ENCODE measurements at regions not wholly inside any gene's neighbourhood (a gene's known extent, or its start where the extent isn't known, plus 50 kb on each side); places are given as distances from the start of the nearest gene placed in this dataset.

GRCh38 chr1:36606641-36607262, 124.0 kb upstream of the CSF3R start:
- H3K36me3 ChIP-seq (replicated peaks; ENCODE audit: low read depth, low read length) = no peaks in the 10 kb centered on the region
- H2AFZ ChIP-seq (ENCODE audit: low read depth, low read length) = no peak overlapping the region
- H3K4me1 ChIP-seq (ENCODE audit: low read length) = no peaks in the 10 kb centered on the region
- no peaks in the 10 kb centered on the region for H3K79me2 ChIP-seq (ENCODE audit: low read length)
- no peaks in the 10 kb centered on the region for H3K9me3 ChIP-seq (ENCODE audit: insufficient read depth, low read length)
- H3K27ac ChIP-seq (ENCODE audit: low read length) = no peak overlapping the region
- no peak overlapping the region for H3K4me3 ChIP-seq (ENCODE audit: low read length)
- H3K4me2 ChIP-seq (ENCODE audit: low read length) = no peak overlapping the region
- no peaks in the 10 kb centered on the region for H3K27me3 ChIP-seq (ENCODE audit: low read depth, low read length)
- no peaks in the 10 kb centered on the region for H4K20me1 ChIP-seq (ENCODE audit: insufficient read depth, low read length)
- no peak overlapping the region for H3K9ac ChIP-seq (ENCODE audit: low read length)
- no peak for TF ChIP-seq CTCF (IDR thresholded peaks at IDR 0.05; ENCODE audit: low read depth, low read length)
- no peak for TF ChIP-seq EZH2phosphoT487 (IDR thresholded peaks at IDR 0.05; ENCODE audit: low read depth)

GRCh38 chr1:36605942-36606640, 123.4 kb upstream of the CSF3R start:
- no peaks in the 10 kb centered on the region for H3K27me3 ChIP-seq (ENCODE audit: low read depth, low read length)
- no peak overlapping the region for H3K27ac ChIP-seq (ENCODE audit: low read length)
- H4K20me1 ChIP-seq (ENCODE audit: insufficient read depth, low read length) = no peaks in the 10 kb centered on the region
- H3K4me3 ChIP-seq (ENCODE audit: low read length) = no peak overlapping the region
- no peak overlapping the region for H3K9ac ChIP-seq (ENCODE audit: low read length)
- H2AFZ ChIP-seq (ENCODE audit: low read depth, low read length) = no peak overlapping the region
- H3K36me3 ChIP-seq (replicated peaks; ENCODE audit: low read depth, low read length) = no peaks in the 10 kb centered on the region
- H3K4me1 ChIP-seq (ENCODE audit: low read length) = no peaks in the 10 kb centered on the region
- H3K79me2 ChIP-seq (ENCODE audit: low read length) = no peaks in the 10 kb centered on the region
- H3K4me2 ChIP-seq (ENCODE audit: low read length) = no peak overlapping the region
- no peak for TF ChIP-seq CTCF (IDR thresholded peaks at IDR 0.05; ENCODE audit: low read depth, low read length)
- TF ChIP-seq EZH2phosphoT487 (IDR thresholded peaks at IDR 0.05; ENCODE audit: low read depth) = no peak
- H3K9me3 ChIP-seq (ENCODE audit: insufficient read depth, low read length) = no peaks in the 10 kb centered on the region

- H3K4me1 ChIP-seq (ENCODE audit: low read length) = peaks cover 6% of the 10 kb centered on the region; the same call in 1 of the 2 replicates
- H3K4me3 ChIP-seq (ENCODE audit: low read length) = no peak overlapping the region
- H3K36me3 ChIP-seq (replicated peaks; ENCODE audit: low read depth, low read length) = no peaks in the 10 kb centered on the region
- no peaks in the 10 kb centered on the region for H3K27me3 ChIP-seq (ENCODE audit: low read depth, low read length)
- H2AFZ ChIP-seq (ENCODE audit: low read depth, low read length) = no peak overlapping the region
- H3K79me2 ChIP-seq (ENCODE audit: low read length) = no peaks in the 10 kb centered on the region
- no peak overlapping the region for H3K27ac ChIP-seq (ENCODE audit: low read length)
- H3K4me2 ChIP-seq (ENCODE audit: low read length) = no peak overlapping the region
- TF ChIP-seq EZH2phosphoT487 (IDR thresholded peaks at IDR 0.05; ENCODE audit: low read depth) (no peak), CTCF (IDR thresholded peaks at IDR 0.05; ENCODE audit: low read depth, low read length) (no peak)
- no peak overlapping the region for H3K9ac ChIP-seq (ENCODE audit: low read length)
- no peaks in the 10 kb centered on the region for H3K9me3 ChIP-seq (ENCODE audit: insufficient read depth, low read length)
- no peaks in the 10 kb centered on the region for H4K20me1 ChIP-seq (ENCODE audit: insufficient read depth, low read length)
Observed at GRCh38 chr1:36603461-36603860, 120.7 kb upstream of the CSF3R start.

- Histone ChIP-seq H3K27ac (ENCODE audit: low read length) (no peak overlapping the region), H3K4me3 (ENCODE audit: low read length) (no peak overlapping the region), H3K79me2 (ENCODE audit: low read length) (no peaks in the 10 kb centered on the region), H3K27me3 (ENCODE audit: low read depth, low read length) (no peaks in the 10 kb centered on the region), H3K4me1 (ENCODE audit: low read length) (peaks cover 6% of the 10 kb centered on the region; the same call in 1 of the 2 replicates), H3K9ac (ENCODE audit: low read length) (no peak overlapping the region), H3K9me3 (ENCODE audit: insufficient read depth, low read length) (no peaks in the 10 kb centered on the region), H3K36me3 (replicated peaks; ENCODE audit: low read depth, low read length) (no peaks in the 10 kb centered on the region), H2AFZ (ENCODE audit: low read depth, low read length) (no peak overlapping the region), H4K20me1 (ENCODE audit: insufficient read depth, low read length) (no peaks in the 10 kb centered on the region), H3K4me2 (ENCODE audit: low read length) (no peak overlapping the region)
- TF ChIP-seq CTCF (IDR thresholded peaks at IDR 0.05; ENCODE audit: low read depth, low read length) = no peak
- no peak for TF ChIP-seq EZH2phosphoT487 (IDR thresholded peaks at IDR 0.05; ENCODE audit: low read depth)
Observed at GRCh38 chr1:36602184-36602583, 119.5 kb upstream of the CSF3R start.
